ENCODE measurements at regions not wholly inside any gene's neighbourhood (a gene's known extent, or its start where the extent isn't known, plus 50 kb on each side); places are given as distances from the start of the nearest gene placed in this dataset.
A peak's percentile ranks its signal among the peaks of the same experiment; 100 is the strongest.

DNA sequence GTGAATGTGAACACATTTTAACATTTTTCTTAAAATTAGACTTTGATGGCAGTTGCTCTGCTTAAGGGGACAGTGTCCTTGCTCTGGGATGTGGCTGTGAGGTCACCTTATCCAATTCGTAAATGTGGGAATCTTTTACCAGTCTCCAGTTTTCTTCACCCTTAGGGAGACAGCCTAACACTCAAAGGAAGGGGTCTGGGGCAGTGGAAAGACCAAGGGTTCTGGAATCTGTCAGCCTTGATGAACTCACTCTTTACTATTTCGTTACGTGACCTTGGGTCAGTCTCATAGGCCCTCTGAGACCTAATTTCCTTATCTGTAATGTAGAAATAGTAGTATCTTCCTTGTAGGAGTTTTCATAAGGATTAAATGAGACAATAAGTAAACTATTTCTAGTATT, 245.6 kb upstream of the ATP2B1 start:
- Histone ChIP-seq H3K9me3 (no peaks in the 10 kb centered on the region), H3K27me3 (no peaks in the 10 kb centered on the region), H3K36me3 (replicated peaks in 1 of 2; ENCODE audit: insufficient read depth in 1 of 2, low read depth in 2 of 2) (no peaks in the 10 kb centered on the region), H3K4me3 (no peak overlapping the region), H3K27ac (no peak overlapping the region), H3K4me1 (no peaks in the 10 kb centered on the region)
- DNase-seq (no peak), ATAC-seq (no peak)
- 89% methylated on average over 3 of the region's 3 CpGs for WGBS, 2 donors
- intact Hi-C loops (cut with DNase I) = no loop called here
- no peak for TF ChIP-seq POLR2A (IDR thresholded peaks at IDR 0.05)
- no peak for TF ChIP-seq CTCF (IDR thresholded peaks at IDR 0.05)

DNA sequence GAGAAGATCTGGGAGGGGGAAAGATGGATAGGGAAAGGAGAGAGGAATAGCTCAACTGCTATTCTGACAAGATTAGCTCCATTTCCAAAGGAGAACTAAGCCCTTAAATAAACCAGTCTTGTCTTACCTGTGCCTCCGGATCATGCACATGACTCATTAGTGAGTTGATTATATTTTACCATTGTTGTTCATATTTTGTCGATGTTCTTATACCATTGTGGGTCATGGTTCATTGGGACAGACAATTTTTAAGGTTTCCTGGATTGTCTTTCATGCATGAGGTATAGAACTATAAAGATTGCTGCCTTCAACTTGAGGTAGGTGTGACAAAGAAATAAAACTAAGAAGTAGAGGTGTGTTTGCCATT, 243.0 kb upstream of the ATP2B1 start:
- Histone ChIP-seq H3K4me1 (peaks cover 18% of the 10 kb centered on the region), H3K36me3 (replicated peaks in 1 of 2; ENCODE audit: insufficient read depth in 1 of 2, low read depth in 2 of 2) (no peaks in the 10 kb centered on the region), H3K4me3 (no peak overlapping the region), H3K27ac (no peak overlapping the region), H3K27me3 (no peaks in the 10 kb centered on the region), H3K9me3 (no peaks in the 10 kb centered on the region)
- DNase-seq = no peak
- TF ChIP-seq POLR2A (IDR thresholded peaks at IDR 0.05) (no peak), CTCF (IDR thresholded peaks at IDR 0.05) (no peak)
- intact Hi-C loops (cut with DNase I) = no loop called here
- ATAC-seq = no peak
- WGBS, 2 donors = 66 to 96% methylated on average over 2 of the region's 2 CpGs

GRCh38 chr12:89951050-89951693, 242.5 kb upstream of the ATP2B1 start:
- H3K4me3 ChIP-seq = no peak overlapping the region
- H3K27ac ChIP-seq = no peak overlapping the region
- ATAC-seq (no peak), DNase-seq (no peak)
- no peaks in the 10 kb centered on the region for H3K9me3 ChIP-seq
- intact Hi-C loops (cut with DNase I) = no loop called here
- peaks cover 18% of the 10 kb centered on the region for H3K4me1 ChIP-seq
- 40 to 49% methylated on average over 2 of the region's 2 CpGs for WGBS, 2 donors
- TF ChIP-seq POLR2A (IDR thresholded peaks at IDR 0.05) (no peak), CTCF (IDR thresholded peaks at IDR 0.05) (no peak)
- no peaks in the 10 kb centered on the region for H3K27me3 ChIP-seq
- H3K36me3 ChIP-seq (replicated peaks in 1 of 2; ENCODE audit: insufficient read depth in 1 of 2, low read depth in 2 of 2) = no peaks in the 10 kb centered on the region

DNA sequence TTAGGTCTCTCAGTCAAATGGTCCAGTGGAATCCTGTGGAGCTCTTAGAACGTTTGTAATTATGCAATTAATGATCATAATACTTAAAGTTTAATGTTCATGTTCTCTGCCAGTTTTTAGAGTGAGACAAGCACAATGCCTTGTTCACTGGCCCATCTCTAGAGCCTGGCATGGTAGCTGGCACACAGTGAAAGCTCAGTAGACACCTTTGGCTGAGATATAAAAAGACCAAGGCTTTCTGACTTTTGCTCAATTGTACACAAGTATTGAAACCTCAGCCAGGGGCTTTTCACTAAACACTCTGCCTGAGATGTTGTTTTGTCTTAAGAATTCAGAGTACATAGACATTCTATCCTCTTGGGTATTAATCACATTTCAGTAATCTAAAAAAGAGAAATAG, 241.8 kb upstream of the ATP2B1 start:
- WGBS, 2 donors = 11 to 34% methylated on average over 1 of the region's 1 CpG
- intact Hi-C loops (cut with DNase I) = no loop called here
- no peak for TF ChIP-seq POLR2A (IDR thresholded peaks at IDR 0.05)
- TF ChIP-seq CTCF (IDR thresholded peaks at IDR 0.05) = no peak
- Histone ChIP-seq H3K9me3 (no peaks in the 10 kb centered on the region), H3K4me3 (no peak overlapping the region), H3K27me3 (no peaks in the 10 kb centered on the region), H3K36me3 (replicated peaks in 1 of 2; ENCODE audit: insufficient read depth in 1 of 2, low read depth in 2 of 2) (no peaks in the 10 kb centered on the region), H3K27ac (no peak overlapping the region), H3K4me1 (peaks cover 18% of the 10 kb centered on the region)
- no peak for ATAC-seq
- no peak for DNase-seq

GRCh38 chr12:89949457-89950195, 241.0 kb upstream of the ATP2B1 start:
- ATAC-seq = peak; percentile 68
- Histone ChIP-seq H3K27me3 (no peaks in the 10 kb centered on the region), H3K4me1 (peaks cover 18% of the 10 kb centered on the region), H3K9me3 (no peaks in the 10 kb centered on the region), H3K36me3 (replicated peaks in 1 of 2; ENCODE audit: insufficient read depth in 1 of 2, low read depth in 2 of 2) (no peaks in the 10 kb centered on the region), H3K27ac (no peak overlapping the region), H3K4me3 (no peak overlapping the region)
- peak in 2 of 4 donors; percentile 12 to 35 for DNase-seq
- TF ChIP-seq POLR2A (IDR thresholded peaks at IDR 0.05) = no peak
- TF ChIP-seq CTCF (IDR thresholded peaks at IDR 0.05) = peak in 1 of 7 experiments; percentile 9
- WGBS, 2 donors = 57 to 67% methylated on average over 4 of the region's 4 CpGs
- intact Hi-C loops (cut with DNase I) = no loop called here
